ENCODE measurements at regions not wholly inside any gene's neighbourhood (a gene's known extent, or its start where the extent isn't known, plus 50 kb on each side); places are given as distances from the start of the nearest gene placed in this dataset.

- TF ChIP-seq CTCF (IDR thresholded peaks at IDR 0.05): no peak
- no peak for TF ChIP-seq EZH2 (IDR thresholded peaks at IDR 0.05)
These were observed 761.9 kb upstream of the MMS22L start for GRCh38 chr6:98044791-98045470.

Data from neural progenitor cell (in vitro differentiated cells).